ENCODE measurements at regions not wholly inside any gene's neighbourhood (a gene's known extent, or its start where the extent isn't known, plus 50 kb on each side); places are given as distances from the start of the nearest gene placed in this dataset.
"Not testable (repeated sequence)": the region's sequence is repeated elsewhere in the genome, so short reads cannot be mapped to it uniquely, and the experiment has no call there.

DNA sequence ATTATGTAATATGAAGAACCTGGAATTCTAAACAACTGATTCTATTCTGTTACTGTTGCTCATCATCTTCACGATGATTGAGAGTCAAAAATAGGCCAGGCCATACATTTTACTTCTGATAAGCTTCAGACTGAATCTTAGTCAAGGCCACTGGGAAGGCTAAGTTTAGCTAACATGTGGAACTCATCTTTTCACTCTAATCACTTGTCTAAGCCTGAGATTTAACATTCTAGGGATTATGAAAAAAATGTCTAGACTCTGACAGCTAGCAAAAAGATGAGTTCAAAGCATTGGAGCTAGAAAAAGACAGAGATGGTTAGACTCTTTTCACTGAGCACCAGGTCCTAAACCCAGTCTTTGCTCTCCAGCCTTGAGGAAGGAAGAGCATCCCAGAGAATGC is 656.2 kb upstream of the IGFBP7 start:
- H3K4me3 ChIP-seq (ENCODE audit: low read depth, low read length), result no peak overlapping the region
- TF ChIP-seq, protein P1, sequence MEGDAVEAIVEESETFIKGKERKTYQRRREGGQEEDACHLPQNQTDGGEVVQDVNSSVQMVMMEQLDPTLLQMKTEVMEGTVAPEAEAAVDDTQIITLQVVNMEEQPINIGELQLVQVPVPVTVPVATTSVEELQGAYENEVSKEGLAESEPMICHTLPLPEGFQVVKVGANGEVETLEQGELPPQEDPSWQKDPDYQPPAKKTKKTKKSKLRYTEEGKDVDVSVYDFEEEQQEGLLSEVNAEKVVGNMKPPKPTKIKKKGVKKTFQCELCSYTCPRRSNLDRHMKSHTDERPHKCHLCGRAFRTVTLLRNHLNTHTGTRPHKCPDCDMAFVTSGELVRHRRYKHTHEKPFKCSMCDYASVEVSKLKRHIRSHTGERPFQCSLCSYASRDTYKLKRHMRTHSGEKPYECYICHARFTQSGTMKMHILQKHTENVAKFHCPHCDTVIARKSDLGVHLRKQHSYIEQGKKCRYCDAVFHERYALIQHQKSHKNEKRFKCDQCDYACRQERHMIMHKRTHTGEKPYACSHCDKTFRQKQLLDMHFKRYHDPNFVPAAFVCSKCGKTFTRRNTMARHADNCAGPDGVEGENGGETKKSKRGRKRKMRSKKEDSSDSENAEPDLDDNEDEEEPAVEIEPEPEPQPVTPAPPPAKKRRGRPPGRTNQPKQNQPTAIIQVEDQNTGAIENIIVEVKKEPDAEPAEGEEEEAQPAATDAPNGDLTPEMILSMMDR (IDR thresholded peaks at IDR 0.05; ENCODE audit: insufficient read depth, low read length), result no peak
- DNase-seq (ENCODE audit: low read depth), result no peak

DNA sequence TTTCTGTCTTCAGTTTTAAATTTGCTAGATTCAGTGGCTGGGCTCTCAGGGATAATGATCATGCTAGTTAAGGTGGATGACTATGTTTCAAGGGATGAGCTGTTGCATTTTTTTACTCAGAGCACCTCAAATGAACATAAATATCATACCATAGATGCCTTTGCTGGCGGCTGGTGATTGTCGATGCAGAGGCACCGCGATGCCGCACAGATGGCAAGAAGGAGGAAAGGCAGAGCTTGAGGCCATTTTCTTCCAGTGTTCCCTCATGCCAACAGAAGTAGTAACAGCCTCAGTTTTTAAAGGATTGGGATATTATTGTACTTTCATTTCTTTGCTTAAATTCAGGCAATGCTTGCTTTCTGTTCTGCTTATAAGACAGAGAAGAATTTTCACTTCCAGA is 654.7 kb upstream of the IGFBP7 start:
- DNase-seq (ENCODE audit: low read depth), result no peak
- TF ChIP-seq, protein P1 (IDR thresholded peaks at IDR 0.05; ENCODE audit: insufficient read depth, low read length), result no peak
- H3K4me3 ChIP-seq (ENCODE audit: low read depth, low read length), result no peak overlapping the region

DNA sequence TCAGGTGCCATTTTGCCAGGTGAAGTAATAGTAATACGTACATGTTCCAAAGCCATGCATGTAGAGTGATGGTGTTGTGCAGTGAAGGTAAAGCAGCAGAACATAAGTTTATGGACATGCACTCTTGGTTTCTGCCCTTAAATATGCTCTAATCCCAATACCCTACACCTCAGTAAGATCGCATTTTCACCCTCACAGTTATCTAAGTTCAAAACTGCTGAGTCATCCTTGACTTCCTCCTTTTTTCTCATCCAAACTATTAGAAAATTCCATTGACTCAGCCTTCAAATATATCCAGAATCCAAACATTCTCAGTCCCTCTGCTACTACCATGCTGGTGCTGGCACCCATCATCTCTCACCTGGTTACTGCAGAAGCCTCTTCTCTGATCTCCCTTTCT is 652.9 kb upstream of the IGFBP7 start:
- TF ChIP-seq, protein P1 (IDR thresholded peaks at IDR 0.05; ENCODE audit: insufficient read depth, low read length), result no peak
- H3K4me3 ChIP-seq (ENCODE audit: low read depth, low read length), result no peak overlapping the region
- DNase-seq (ENCODE audit: low read depth), result no peak

DNA sequence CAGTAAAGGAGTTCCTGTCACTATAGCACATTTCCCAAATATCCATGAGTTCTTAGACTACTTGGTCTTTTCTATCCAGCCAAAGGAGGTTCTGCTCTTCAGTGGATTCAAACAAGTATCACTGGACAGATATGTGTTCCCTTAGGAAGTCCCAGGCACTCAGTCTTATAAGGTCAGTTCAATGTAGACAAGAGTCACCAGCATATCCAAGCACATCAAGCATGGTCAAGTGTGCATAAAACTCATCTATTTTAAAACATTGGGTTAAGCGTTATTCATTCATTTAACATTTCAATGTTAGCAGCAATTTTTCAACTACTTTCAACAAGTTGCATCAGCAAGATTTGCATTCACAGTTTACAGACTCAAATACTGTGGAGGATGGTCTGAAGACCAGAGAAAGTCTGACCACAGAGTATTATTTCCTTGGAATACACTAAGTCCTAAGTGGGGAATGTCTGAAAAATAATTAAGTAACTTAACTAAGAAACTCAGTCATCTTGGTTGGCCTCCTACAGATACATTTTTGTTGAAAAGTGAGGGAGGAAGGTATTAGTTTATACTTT is 630.5 kb upstream of the IGFBP7 start:
- no peak for DNase-seq (ENCODE audit: low read depth)
- no peak overlapping the region for H3K4me3 ChIP-seq (ENCODE audit: low read depth, low read length)
- TF ChIP-seq, protein P1 (IDR thresholded peaks at IDR 0.05; ENCODE audit: insufficient read depth, low read length), result no peak

DNA sequence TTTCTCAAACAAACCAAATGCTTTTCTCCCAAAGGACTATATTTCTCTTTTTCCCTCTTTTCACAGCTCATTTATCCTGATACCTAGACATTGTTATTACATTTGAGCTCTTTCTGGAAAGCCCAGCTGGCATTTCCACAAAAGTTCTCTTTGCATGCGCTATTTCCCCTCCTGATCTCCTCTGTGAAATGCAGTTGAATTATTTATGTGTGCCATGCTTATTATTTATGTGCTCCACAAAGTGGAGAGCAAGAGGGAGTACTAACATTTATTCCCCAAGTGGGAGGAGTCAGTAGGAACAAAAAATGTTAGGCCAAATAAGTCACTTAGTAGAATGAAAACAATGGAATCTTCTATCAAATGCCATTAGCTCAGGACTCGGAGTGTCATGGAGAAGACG is 626.6 kb upstream of the IGFBP7 start:
- no peak overlapping the region for H3K4me3 ChIP-seq (ENCODE audit: low read depth, low read length)
- TF ChIP-seq, protein P1 (IDR thresholded peaks at IDR 0.05; ENCODE audit: insufficient read depth, low read length), result no peak
- DNase-seq (ENCODE audit: low read depth), result no peak

DNA sequence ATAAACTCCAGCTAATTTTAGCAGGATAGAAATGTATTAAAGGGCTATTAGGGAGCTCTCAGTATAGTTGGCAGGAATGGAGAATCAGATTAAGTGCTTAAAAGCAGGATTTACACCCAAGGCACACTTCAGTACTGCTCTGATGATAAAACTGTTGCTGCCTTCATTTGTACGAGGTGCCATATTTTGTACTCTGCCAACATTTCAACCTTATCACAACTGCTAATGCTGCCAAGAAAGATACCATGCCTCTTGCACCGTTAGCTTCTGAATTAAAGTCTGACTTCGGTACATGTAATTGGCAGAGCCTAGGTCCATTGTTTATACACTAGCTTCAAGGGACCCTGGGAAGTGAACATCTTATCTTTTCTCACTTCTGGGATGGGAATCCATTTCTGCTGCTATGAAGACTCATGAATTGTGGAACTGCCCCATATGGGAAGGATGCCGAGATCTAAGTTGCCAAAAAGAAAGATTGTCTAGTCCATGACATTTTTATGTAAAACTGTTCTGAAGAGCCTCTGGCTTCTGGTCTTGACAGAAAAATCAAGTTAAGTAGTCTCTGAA is 624.0 kb upstream of the IGFBP7 start:
- TF ChIP-seq, protein P1 (IDR thresholded peaks at IDR 0.05; ENCODE audit: insufficient read depth, low read length), result no peak
- no peak overlapping the region for H3K4me3 ChIP-seq (ENCODE audit: low read depth, low read length)
- no peak for DNase-seq (ENCODE audit: low read depth)

DNA sequence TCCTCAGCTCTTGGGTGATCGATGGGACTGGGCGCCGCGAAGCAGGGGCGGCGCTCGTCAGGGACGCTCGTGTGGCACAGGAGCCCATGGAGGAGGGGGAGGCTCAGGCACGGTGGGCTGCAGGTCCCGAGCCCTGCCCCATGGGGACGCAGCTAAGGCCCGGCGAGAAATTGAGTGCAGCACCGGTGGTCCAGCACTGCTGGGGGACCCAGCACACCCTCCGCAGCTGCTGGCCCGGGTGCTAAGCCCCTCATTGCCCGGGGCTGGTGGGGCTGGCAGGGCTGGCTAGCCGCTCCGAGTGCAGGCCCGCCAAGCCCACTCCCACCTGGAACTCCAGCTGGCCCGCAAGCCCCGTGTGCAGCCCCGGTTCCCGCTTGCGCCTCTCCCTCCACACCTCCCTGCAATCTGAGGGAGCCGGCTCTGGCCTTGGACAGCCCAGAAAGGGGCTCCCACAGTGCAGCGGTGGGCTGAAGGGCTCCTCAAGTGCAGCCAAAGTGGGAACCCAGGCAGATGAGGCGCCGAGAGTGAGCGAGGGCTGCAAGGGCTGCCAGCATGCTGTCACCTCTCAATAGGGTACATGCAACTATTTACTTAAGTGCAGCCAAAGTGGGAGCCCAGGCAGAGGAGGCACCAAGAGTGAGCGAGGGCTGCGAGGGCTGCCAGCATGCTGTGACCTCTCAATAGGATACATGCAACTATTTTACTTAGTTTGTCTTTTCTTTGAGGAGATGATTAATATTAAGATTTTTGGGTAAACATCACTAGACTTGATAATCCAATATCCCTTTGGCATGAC is 619.8 kb upstream of the IGFBP7 start:
- not testable (repeated sequence) for DNase-seq (ENCODE audit: low read depth); H3K4me3 ChIP-seq (ENCODE audit: low read depth, low read length)
